HCT116 (cell line): ENCODE measurements at regions not wholly inside any gene's neighbourhood (a gene's known extent, or its start where the extent isn't known, plus 50 kb on each side); places are given as distances from the start of the nearest gene placed in this dataset.

Experiments
- ATAC-seq: fragments of 200-7000 bp; cut with Tn5 transposase; 2 replicates; pipeline ENCODE4 v1.9.1; 2020; ENCODE audit warnings: mild to moderate bottlenecking, moderate library complexity
- BruUV-seq: library from RNA; stranded (reverse); fragments of 400-500 nt; replicated peaks from 2 replicates; lab custom pipeline; 2021; lab: Mats Ljungman, UMichigan
- CTCF ChIA-PET: fragments of 300-600 bp; sonication (Branson Sonifier 250); formaldehyde crosslinking; loops from one replicate; lab custom pipeline; 2021; ENCODE audit warnings: antibody characterized with exemption; lab: Charles Lee
- POLR2A ChIA-PET: fragments of 300-600, 350-600 bp; sonication (Branson Sonifier 250); formaldehyde crosslinking; loops from one replicate; lab custom pipeline; 2021; ENCODE audit warnings: antibody characterized with exemption; lab: Charles Lee
- RAD21 ChIA-PET, 2 experiments: fragments of 300-600 bp; sonication (Branson Sonifier 250); formaldehyde crosslinking; loops; one replicate each; lab custom pipeline; 2023; ENCODE audit warnings: low total read pairs in 2 of 2; ENCODE audit not compliant: uncharacterized antibody in 2 of 2, unreplicated experiment in 2 of 2, low non-redundant PET in 1 of 2; lab: Charles Lee
- DNase-seq: peaks from one replicate; pipeline ENCODE4 v3.0.0-alpha.2; 2010; ENCODE audit warnings: low read depth, low spot score
- H2AFZ ChIP-seq: fragments of 200-600 bp; shearing (Covaris generic), sonication (generic); 2 replicates; pipeline ENCODE4 v1.6.1; 2017; ENCODE audit warnings: low read depth, mixed run types, mixed read lengths, antibody characterized with exemption, low read length; ENCODE audit not compliant: poor library complexity, severe bottlenecking
- H3K27ac ChIP-seq: 2 replicates; pipeline ENCODE4 v1.5.1; 2012; ENCODE audit warnings: low read depth, low read length
- H3K27me3 ChIP-seq: fragments of 200-600 bp; sonication (generic); 2 replicates; pipeline ENCODE4 v1.6.1; 2016; ENCODE audit warnings: mixed run types, low read length, mixed read lengths; ENCODE audit not compliant: insufficient read depth
- H3K36me3 ChIP-seq, 2 experiments: fragments of 200-500 bp in 1 of 2; fragments of 200-600 bp in 1 of 2; sonication (Bioruptor generic) in 1 of 2; sonication (generic) in 1 of 2; 2 replicates each; pipeline versions ENCODE4 v1.5.1 to v1.6.1; 2014 to 2016; ENCODE audit warnings: low read length in 2 of 2, inconsistent platforms in 1 of 2, mixed read lengths in 1 of 2, mixed run types in 1 of 2; ENCODE audit not compliant: insufficient read depth in 2 of 2, control insufficient read depth in 1 of 2
- H3K4me1 ChIP-seq, 2 experiments: fragments of 200-600 bp in 1 of 2; sonication (generic) in 1 of 2; 2 replicates each; pipeline versions ENCODE4 v1.5.1 to v1.6.1; 2012 to 2017; ENCODE audit warnings: low read length in 2 of 2, inconsistent platforms in 1 of 2, mild to moderate bottlenecking in 1 of 2, mixed read lengths in 1 of 2, mixed run types in 1 of 2, moderate library complexity in 1 of 2; ENCODE audit not compliant: insufficient read depth in 2 of 2, control insufficient read depth in 1 of 2
- H3K4me2 ChIP-seq: fragments of 200-600 bp; sonication (generic); 2 replicates; pipeline ENCODE4 v1.6.1; 2017; ENCODE audit warnings: mixed run types, low read length, mixed read lengths
- H3K4me3 ChIP-seq, 2 experiments: fragments of 200-600 bp in 1 of 2; sonication (generic) in 1 of 2; replicated peaks in 1 of 2; 2 replicates each; pipeline ENCODE4 v1.5.1; 2011 to 2016; ENCODE audit warnings: low read length in 2 of 2, control low read depth in 1 of 2, low read depth in 1 of 2, mild to moderate bottlenecking in 1 of 2, mixed read lengths in 1 of 2, mixed run types in 1 of 2
- H3K79me2 ChIP-seq: fragments of 200-600 bp; sonication (generic); 2 replicates; pipeline ENCODE4 v1.6.1; 2017; ENCODE audit warnings: mild to moderate bottlenecking, mixed run types, low read length, moderate library complexity, mixed read lengths; ENCODE audit not compliant: insufficient read depth
- H3K9ac ChIP-seq: fragments of 200-600 bp; sonication (generic); 2 replicates; pipeline ENCODE4 v1.6.1; 2016; ENCODE audit warnings: low read length, mixed read lengths
- H3K9me2 ChIP-seq: fragments of 200-600 bp; sonication (generic), shearing (Covaris generic); 2 replicates; pipeline ENCODE4 v1.6.1; 2017; ENCODE audit warnings: mixed run types, mild to moderate bottlenecking, moderate library complexity; ENCODE audit not compliant: insufficient read depth
- H3K9me3 ChIP-seq, 2 experiments: fragments of 200-500 bp in 1 of 2; fragments of 200-600 bp in 1 of 2; sonication (Bioruptor generic) in 1 of 2; sonication (generic) in 1 of 2; 2 replicates each; pipeline ENCODE4 v1.6.1; 2014 to 2017; ENCODE audit warnings: low read length in 2 of 2, mixed read lengths in 2 of 2, inconsistent platforms in 1 of 2, low read depth in 1 of 2, mild to moderate bottlenecking in 1 of 2, mixed run types in 1 of 2, moderate library complexity in 1 of 2; ENCODE audit not compliant: control insufficient read depth in 1 of 2, insufficient read depth in 1 of 2
- H4K20me1 ChIP-seq: fragments of 200-600 bp; sonication (generic), shearing (Covaris generic); 2 replicates; pipeline ENCODE4 v1.6.1; 2017; ENCODE audit warnings: mixed run types, mild to moderate bottlenecking, moderate library complexity; ENCODE audit not compliant: insufficient read depth
- CBX3 ChIP-seq: IDR thresholded peaks from 2 replicates; pipeline ENCODE4 v1.6.1; 2012; ENCODE audit warnings: low read depth
- CEBPB ChIP-seq: IDR thresholded peaks from 2 replicates; pipeline ENCODE4 v1.6.1; 2012; ENCODE audit warnings: low read depth
- EGR1 ChIP-seq: IDR thresholded peaks from 2 replicates; pipeline ENCODE4 v1.6.1; 2012; ENCODE audit warnings: low read depth
- ELF1 ChIP-seq: IDR thresholded peaks from 2 replicates; pipeline ENCODE4 v1.6.1; 2012; ENCODE audit warnings: low read depth, borderline replicate concordance
- EZH2 ChIP-seq: fragments of 200-600 bp; sonication (generic); IDR thresholded peaks from 2 replicates; pipeline ENCODE4 v1.6.1; 2017; ENCODE audit warnings: antibody characterized with exemption, mixed run types
- EZH2phosphoT487 ChIP-seq: fragments of 200-600 bp; IDR thresholded peaks from 2 replicates; pipeline ENCODE4 v1.6.1; 2018; ENCODE audit warnings: antibody characterized with exemption, borderline replicate concordance
- FOSL1 ChIP-seq: IDR thresholded peaks from 2 replicates; pipeline ENCODE4 v1.6.1; 2012; ENCODE audit warnings: low read depth
- JUND ChIP-seq: IDR thresholded peaks from 2 replicates; pipeline ENCODE4 v1.6.1; 2012
- POLR2A ChIP-seq: IDR thresholded peaks from 2 replicates; pipeline ENCODE4 v1.7.0; 2011; ENCODE audit warnings: borderline replicate concordance; ENCODE audit not compliant: insufficient read depth, insufficient read length; ENCODE audit errors: extremely low read depth
- RAD21 ChIP-seq: IDR thresholded peaks from 2 replicates; pipeline ENCODE4 v1.6.1; 2012; ENCODE audit warnings: low read depth, mild to moderate bottlenecking
- SIN3A ChIP-seq: IDR thresholded peaks from 2 replicates; pipeline ENCODE4 v1.6.1; 2012; ENCODE audit warnings: low read depth
- SP1 ChIP-seq: IDR thresholded peaks from 2 replicates; pipeline ENCODE4 v1.6.1; 2012; ENCODE audit warnings: low read depth
- SRF ChIP-seq: IDR thresholded peaks from 2 replicates; pipeline ENCODE4 v1.6.1; 2012; ENCODE audit warnings: low read depth
- TCF7L2 ChIP-seq: IDR thresholded peaks from 2 replicates; pipeline ENCODE4 v1.7.0; 2011; ENCODE audit warnings: borderline replicate concordance, inconsistent platforms; ENCODE audit not compliant: insufficient read depth, insufficient read length; ENCODE audit errors: extremely low read depth
- YY1 ChIP-seq: IDR thresholded peaks from 2 replicates; pipeline ENCODE4 v1.6.1; 2011; ENCODE audit warnings: low read length, low read depth, moderate library complexity, mild to moderate bottlenecking; ENCODE audit not compliant: insufficient replicate concordance; ENCODE audit errors: extremely low read depth
- ZFX ChIP-seq: fragments of 450-650 bp; IDR thresholded peaks from 2 replicates; pipeline ENCODE4 v1.6.1; 2017
- ZNF274 ChIP-seq: fragments of 200-500 bp; sonication (Bioruptor generic); IDR thresholded peaks from 2 replicates; pipeline ENCODE4 v1.6.1; 2014; ENCODE audit warnings: mild to moderate bottlenecking, low read depth, low read length, inconsistent platforms
- intact Hi-C: fragments of 100-400 bp; cut with micrococcal nuclease; formaldehyde crosslinking; loops from 2 replicates; pipeline ENCODE4 v1.10.0; 2022
- TF ChIP-seq, protein P1 (sequence below): IDR thresholded peaks from 2 replicates; pipeline ENCODE4 v1.6.1; 2011; ENCODE audit warnings: mild to moderate bottlenecking, low read length, moderate library complexity; ENCODE audit not compliant: insufficient replicate concordance; ENCODE audit errors: extremely low read depth
- TF ChIP-seq, protein P2 (sequence below): IDR thresholded peaks from 2 replicates; pipeline ENCODE4 v1.6.1; 2012
- TF ChIP-seq, protein P3 (sequence below), 3 experiments: fragments of 200-600 bp in 1 of 3; sonication (generic) in 1 of 3; IDR thresholded peaks in 2 of 3; conservative IDR thresholded peaks in 1 of 3; 2 replicates each; pipeline ENCODE4 v1.5.1; 2012 to 2017; ENCODE audit warnings: low read depth in 2 of 3, low read length in 2 of 3, antibody characterized with exemption in 1 of 3, borderline replicate concordance in 1 of 3, control low read depth in 1 of 3, mild to moderate bottlenecking in 1 of 3, mixed read lengths in 1 of 3, mixed run types in 1 of 3, moderate library complexity in 1 of 3; ENCODE audit not compliant: insufficient read depth in 1 of 3

DNA sequence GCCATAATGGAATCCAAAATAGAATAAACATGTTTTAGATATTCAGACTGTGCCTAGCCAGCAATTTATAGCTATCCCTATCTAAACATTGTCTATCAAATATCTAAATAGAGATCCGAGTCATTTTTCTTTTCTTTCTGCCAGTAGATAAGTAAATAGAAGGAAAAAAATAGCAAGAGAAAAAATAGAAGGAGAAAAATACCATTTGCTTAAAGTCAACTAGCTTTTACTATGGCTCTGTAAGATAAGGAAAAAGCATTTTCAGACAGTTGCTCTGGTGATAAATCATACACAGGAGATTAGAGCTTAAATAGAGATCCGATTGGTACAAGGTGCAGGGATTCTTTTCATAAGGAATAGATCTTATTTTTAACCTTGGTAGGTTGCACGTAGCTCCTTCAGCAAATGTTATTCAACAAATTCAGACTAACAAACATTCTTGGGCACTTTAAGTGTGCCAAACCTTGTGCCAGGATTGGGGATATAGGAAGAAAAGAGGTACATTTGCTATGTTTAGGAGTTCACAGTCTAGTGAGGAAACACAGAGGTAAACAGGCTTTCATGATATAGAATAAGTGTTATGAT is 70.1 kb upstream of the CCDC190 start:
- ATAC-seq (no peak), DNase-seq (no peak)
- no peak overlapping the region for H3K4me2 ChIP-seq
- TF ChIP-seq, protein P1, sequence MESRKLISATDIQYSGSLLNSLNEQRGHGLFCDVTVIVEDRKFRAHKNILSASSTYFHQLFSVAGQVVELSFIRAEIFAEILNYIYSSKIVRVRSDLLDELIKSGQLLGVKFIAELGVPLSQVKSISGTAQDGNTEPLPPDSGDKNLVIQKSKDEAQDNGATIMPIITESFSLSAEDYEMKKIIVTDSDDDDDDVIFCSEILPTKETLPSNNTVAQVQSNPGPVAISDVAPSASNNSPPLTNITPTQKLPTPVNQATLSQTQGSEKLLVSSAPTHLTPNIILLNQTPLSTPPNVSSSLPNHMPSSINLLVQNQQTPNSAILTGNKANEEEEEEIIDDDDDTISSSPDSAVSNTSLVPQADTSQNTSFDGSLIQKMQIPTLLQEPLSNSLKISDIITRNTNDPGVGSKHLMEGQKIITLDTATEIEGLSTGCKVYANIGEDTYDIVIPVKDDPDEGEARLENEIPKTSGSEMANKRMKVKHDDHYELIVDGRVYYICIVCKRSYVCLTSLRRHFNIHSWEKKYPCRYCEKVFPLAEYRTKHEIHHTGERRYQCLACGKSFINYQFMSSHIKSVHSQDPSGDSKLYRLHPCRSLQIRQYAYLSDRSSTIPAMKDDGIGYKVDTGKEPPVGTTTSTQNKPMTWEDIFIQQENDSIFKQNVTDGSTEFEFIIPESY, result no peak
- TF ChIP-seq EZH2 (no peak), SIN3A (no peak), YY1 (no peak), JUND (no peak), RAD21 (no peak), CEBPB (no peak), ZNF274 (no peak), ELF1 (no peak), EZH2phosphoT487 (no peak), TCF7L2 (no peak), ZFX (no peak), SRF (no peak), CBX3 (no peak), SP1 (no peak), POLR2A (no peak), FOSL1 (no peak), EGR1 (no peak)
- TF ChIP-seq, protein P2, sequence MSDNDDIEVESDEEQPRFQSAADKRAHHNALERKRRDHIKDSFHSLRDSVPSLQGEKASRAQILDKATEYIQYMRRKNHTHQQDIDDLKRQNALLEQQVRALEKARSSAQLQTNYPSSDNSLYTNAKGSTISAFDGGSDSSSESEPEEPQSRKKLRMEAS, result no peak
- TF ChIP-seq, protein P3, sequence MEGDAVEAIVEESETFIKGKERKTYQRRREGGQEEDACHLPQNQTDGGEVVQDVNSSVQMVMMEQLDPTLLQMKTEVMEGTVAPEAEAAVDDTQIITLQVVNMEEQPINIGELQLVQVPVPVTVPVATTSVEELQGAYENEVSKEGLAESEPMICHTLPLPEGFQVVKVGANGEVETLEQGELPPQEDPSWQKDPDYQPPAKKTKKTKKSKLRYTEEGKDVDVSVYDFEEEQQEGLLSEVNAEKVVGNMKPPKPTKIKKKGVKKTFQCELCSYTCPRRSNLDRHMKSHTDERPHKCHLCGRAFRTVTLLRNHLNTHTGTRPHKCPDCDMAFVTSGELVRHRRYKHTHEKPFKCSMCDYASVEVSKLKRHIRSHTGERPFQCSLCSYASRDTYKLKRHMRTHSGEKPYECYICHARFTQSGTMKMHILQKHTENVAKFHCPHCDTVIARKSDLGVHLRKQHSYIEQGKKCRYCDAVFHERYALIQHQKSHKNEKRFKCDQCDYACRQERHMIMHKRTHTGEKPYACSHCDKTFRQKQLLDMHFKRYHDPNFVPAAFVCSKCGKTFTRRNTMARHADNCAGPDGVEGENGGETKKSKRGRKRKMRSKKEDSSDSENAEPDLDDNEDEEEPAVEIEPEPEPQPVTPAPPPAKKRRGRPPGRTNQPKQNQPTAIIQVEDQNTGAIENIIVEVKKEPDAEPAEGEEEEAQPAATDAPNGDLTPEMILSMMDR (IDR thresholded peaks at IDR 0.05 in 2 of 3, conservative IDR thresholded peaks at IDR 0.05 in 1 of 3; ENCODE audit: borderline replicate concordance in 1 of 3, insufficient read depth in 1 of 3, low read depth in 2 of 3, low read length in 2 of 3), result no peak
- no peaks in the 10 kb centered on the region for H3K9me2 ChIP-seq
- H3K4me1 ChIP-seq, result no peaks in the 10 kb centered on the region
- H2AFZ ChIP-seq, result no peak overlapping the region
- ChIA-PET CTCF (no interaction called here), POLR2A (no interaction called here), RAD21 (no interaction called here)
- intact Hi-C loops, result no loop called here
- H3K27me3 ChIP-seq, result no peaks in the 10 kb centered on the region
- no TSS peak for BruUV-seq
- H3K27ac ChIP-seq, result no peak overlapping the region
- no peaks in the 10 kb centered on the region for H3K9me3 ChIP-seq
- no peaks in the 10 kb centered on the region for H3K36me3 ChIP-seq
- no peaks in the 10 kb centered on the region for H3K79me2 ChIP-seq
- no peaks in the 10 kb centered on the region for H4K20me1 ChIP-seq
- H3K4me3 ChIP-seq, result no peak overlapping the region
- no peak overlapping the region for H3K9ac ChIP-seq
